ENCODE measurements at regions not wholly inside any gene's neighbourhood (a gene's known extent, or its start where the extent isn't known, plus 50 kb on each side); places are given as distances from the start of the nearest gene placed in this dataset.
A peak's percentile ranks its signal among the peaks of the same experiment; 100 is the strongest.
"Not testable (repeated sequence)": the region's sequence is repeated elsewhere in the genome, so short reads cannot be mapped to it uniquely, and the experiment has no call there.

DNA sequence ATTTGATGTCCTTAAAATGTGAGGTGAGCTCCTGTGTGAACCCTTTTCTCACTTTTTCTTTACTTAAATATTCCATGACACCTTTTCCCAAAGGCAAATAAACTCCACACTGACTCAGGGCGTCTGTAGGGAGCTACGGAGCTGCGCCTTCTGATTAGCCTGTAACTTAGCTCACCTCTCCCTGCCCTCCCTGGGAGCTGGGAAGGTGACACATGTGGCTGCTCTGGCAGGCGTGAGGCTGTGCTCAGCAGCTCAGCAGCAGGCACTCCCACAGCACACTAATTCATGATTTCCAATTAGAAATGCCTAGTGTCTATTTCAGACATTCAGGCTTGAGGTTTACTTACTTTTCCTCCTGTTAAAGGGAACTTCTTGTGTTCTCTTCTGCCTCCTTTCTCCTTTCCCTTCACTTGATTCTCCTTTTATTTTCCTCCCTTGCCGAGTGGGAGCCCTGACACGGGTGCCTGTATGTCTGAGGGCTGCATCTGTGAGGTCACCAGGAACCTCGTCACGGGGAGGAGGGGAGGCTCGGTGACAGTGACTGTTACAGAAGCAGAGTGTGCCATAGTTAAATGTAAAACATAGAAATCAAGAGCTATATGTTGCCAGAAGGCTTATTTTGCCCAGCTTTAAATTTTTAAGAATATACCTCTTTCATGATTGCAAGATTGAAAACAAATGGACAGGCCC is 437.1 kb downstream of the DCDC2C start:
- no peak for DNase-seq

DNA sequence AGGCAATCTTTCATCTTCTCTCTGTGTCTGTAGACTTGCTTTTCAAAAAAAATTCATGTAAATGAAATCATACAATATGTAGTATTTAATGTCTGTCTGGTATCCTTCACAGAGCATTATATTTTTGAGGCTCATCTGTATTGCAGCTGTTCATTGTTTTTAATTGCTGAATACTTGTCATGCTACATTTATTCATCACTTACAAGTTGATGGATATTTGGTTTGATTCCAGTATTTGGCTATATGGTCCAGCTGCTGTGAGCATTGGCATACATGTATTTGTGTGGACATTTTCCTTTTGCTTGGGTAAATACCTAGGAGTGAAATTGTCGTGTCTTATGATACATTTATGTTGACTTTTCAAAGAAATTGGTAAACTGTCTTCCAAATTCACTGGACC is 441.4 kb downstream of the DCDC2C start:
- peak; percentile 48 for DNase-seq

DNA sequence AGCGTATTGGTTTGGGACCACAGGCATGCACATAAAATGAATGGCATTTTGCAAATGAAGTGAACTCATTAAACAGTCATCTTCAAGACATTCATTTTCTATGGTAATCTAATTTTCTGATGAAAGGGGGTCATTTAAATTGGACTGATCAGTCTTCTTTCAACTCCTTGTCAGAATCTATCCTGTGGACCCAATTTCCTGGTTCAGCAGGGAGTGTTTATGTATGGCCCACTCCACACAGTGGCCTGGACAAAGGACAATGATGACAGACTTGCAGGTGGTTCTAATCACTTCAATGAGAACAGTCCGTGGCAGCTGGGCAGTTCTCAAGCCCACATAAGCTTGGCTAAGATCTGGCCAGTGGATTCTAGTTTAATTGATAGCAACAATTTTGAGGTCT is 448.1 kb downstream of the DCDC2C start:
- no peak for DNase-seq

DNA sequence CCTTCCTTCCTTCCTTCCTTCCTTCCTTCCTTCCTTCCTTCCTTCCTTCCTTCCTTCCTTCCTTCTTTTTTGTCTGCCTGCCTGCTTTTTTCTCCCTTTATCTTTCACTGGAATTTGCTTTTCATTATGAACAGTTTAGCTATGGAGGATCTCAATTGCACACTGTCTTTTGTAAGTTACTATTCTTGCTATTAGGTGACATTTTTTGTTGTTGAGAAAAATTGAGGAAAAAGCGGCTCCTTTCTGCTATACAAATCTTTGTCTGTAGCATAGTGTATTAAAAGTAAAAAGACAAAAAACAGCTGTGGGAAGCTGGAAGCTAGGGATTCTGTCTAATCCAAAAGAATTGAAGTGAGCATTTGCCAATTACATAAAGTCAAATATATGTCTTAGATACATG is 448.7 kb downstream of the DCDC2C start:
- no peak for DNase-seq

DNA sequence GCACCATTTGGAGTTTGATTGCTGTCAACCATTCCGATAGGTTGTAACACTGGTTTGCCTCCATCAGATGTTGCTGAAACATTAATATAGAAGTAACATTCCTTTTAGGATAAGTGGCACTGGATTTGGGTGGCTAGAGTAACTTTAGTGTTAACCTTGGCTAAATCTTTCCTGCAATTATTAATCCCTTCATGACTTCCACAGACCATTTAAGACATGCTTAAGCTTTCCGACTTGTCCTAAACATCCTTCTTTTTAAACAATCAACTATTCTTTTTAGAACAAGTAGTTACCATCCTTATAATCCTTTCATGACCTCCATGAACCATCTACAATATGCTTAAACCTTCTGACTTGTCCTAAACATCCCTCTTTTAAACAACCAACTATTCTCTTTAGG is 465.5 kb downstream of the DCDC2C start:
- no peak for DNase-seq

DNA sequence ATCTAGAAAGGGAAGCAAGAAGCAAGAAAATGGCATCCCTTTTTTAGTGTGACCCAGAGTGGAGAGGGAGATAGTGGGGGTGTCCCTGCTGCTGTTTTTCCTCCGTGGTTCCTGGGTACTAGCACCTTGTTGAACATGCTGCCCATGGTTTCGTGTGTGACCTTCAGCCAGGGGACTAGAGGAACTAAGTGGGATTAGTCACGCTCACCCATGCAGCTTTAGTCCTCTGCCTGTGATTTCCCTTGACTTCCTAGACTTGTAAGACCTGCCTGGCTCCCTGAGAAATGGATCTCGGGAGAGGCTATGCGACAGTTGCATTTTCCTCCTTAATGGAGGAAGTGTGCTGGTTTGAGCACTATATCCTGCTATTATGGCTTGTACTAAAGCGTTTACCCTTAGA is 471.4 kb downstream of the DCDC2C start:
- no peak for DNase-seq

DNA sequence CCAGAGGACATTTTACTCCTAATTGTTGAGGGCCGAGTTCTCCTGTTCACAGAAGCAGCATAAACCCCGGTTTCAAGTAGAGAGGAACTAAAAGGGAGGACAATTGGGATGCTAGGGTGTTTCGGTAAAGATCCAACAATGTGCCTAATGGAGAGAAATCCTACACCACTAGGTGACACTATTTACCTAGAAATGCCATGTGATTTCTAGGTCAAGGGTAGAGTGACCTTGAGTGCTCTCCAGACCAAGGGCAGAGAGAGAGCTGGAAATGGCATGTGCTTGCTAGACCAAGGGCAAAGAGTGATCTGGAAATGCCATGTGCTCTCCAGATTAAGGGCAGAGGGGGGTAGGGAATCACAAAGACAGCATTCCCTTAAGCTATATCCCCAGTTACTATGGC is 472.0 kb downstream of the DCDC2C start:
- DNase-seq = no peak

DNA sequence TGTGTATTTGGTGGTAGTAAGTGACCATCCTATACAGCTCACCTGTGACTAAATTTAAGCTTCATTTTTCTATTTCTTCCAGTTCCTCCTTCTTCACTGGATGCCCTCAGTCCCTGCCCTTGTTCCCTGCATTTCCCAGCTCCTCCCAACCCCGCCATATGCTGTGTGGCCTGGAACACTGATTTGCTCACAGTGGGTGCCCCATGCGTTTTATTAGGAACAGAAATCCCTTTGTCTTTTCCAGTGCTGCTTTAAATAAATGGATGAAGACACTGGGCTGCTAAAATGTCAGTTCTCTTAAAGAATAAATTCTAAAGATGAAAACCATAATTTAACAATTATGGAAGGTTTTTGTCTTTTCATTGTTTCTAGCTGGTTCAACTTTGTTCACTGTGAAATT is 477.3 kb downstream of the DCDC2C start:
- no peak for DNase-seq

DNA sequence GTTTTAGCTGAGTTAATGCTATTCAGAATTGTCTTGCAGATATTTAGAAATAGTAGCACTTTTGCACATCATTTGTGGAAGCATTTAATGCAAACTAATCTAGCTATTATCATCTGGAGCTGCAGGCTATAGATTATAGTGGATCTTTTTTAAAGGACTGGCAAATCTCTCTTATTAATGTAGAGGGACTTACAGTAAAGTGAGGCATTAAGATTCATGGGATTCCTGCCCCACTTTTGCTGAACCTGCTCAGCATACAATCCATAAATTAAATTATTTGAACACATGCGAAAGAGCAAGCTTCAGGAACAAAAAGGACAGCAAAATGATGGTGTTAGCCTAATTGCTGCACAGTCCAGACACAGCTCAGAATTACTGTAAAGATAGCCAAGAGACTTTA is 477.7 kb downstream of the DCDC2C start:
- DNase-seq = no peak

DNA sequence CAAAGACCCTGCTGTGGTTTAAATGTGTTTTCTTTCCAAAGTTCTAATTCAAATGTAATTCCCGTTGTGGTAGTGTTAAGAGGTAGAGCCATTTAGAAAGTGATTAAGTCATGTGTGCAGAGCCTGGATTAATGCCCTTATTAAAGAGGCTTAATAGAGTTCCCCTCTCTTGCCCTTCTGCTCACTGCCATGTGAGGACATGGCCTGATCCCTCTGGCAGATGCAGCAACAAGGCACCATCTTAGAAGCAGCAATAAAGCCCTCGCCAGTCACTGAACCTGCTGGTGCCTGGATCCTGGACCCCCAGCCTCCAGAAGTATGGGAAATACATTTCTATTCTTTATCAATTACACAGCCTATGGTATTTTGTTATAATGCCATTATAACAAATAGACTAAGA is 485.2 kb downstream of the DCDC2C start:
- no peak for DNase-seq

DNA sequence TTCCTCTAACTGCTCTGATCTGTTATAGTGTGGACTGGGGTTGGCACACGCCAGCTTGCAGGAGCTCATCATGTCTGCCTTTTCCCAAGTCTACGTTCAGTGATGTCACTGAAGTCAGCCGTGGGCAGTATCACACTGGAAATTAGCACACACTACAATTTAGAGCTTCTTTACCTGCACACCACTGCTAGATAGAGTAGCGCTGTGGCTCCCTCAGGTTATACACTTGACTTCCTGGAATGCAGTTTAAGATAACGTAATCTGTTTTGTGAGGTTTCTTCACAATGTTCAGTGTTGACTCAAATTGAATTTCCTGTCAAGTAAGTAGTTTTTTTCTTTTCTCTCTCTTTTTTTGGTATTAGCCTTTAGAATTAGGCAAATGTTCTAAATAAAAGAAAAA is 487.2 kb downstream of the DCDC2C start:
- DNase-seq = no peak

DNA sequence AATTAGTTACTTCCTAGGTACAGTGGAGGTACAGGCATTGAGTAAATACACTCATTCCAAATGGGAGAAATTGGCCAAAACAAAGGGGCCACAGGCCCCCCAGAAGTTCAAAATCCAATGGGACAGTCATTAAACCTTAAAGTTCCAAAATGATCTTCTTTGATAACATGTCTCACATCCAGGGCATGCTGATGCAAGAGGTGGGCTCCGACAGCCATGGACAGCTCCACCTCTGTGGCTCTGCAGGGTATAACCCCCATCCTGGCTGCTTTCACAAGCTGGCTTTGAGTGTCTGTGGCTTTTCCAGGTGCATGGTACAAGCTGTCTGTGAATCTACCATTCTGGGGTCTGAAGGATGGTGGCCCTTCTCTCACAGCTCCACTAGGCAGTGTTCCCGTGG is 488.7 kb downstream of the DCDC2C start:
- DNase-seq = no peak

DNA sequence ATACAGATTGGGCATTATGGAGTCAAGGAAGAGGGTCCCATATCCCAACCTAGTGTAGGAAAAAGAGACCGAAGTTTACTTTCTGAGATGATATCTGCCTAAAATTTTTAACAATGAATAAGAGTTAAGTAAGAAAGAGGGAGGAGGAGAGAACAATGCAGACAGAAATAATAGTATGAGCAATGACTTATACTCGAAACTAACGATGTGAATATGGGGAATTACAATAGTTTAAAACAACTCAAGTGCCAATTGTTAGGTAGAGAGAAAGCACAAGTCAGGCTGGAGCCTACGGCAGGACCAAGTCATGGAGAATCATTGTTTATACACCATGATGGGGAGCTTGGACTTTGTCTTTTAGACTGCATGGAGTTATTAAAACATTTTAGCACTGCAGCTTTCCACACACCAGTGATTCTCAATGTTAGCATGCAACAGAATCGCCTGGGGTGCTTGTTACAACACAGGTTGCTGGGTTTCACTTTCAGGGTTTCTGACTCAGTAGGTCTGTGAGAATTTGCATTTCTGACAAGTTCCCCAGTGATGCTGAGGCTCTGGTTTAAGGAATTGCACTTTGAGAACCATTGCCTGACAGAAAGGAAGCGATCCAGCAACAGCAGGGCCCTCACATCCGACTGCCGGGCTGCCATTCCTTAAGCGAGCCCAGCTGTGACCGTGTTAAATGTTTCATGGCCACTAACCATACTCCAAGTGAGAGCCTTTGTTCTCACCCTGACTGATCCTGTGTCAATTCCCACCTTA is 511.2 kb downstream of the DCDC2C start:
- DNase-seq = no peak

DNA sequence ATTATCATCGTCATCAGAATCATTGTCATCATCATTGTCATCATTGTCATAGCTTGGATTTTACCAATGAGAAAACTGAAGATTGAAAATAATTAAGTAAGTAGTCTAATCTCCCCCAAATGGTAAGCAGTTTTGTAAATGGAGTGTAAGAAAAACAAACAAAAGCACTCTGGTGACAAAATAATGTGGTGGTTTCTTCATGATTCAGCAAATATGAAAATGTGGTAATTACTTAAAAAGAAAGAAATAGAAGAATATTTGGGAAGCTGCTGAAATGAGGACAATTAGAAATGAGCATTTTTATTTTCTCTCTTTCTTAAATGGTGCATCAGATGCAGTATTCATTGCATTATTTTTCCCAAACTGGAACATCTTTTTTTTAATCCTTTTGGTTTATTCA is 514.4 kb downstream of the DCDC2C start:
- DNase-seq = no peak

DNA sequence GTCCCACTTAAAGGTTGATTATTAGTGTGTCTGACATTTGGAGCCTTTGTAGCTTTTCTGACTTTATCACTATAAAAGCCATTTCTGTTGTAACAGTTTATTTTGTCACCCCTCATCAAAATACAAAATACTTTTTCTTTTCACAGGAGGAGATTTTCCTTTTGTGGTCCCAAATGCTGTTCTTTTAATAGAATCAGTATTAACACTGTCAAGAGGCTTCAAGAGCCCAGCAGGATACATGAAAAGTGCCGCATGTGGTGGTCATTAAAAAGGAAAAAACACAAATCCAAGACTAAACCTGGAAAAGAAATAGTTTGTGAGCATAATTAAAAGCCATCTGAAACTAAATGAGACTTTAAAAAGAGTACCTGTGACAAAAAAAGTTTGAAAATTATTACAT is 515.7 kb downstream of the DCDC2C start:
- DNase-seq = no peak

DNA sequence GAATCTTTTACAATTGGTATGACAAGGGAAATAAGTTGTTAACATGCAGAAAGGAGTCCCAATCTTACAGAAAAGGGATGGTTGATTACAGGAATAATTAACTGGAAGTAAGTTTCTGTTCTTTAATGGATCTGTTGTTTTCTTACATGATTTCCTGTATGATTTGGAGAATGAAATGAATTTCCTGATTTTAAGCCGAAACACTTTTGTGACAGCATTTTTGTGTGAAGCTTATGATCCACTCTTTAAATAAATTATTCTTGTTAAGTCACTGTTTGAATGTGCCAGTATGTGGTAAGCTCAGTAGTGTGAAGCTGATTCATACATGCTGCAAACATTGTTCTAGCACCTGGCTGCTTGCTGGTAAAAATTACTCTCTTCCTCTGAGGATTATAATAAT is 516.2 kb downstream of the DCDC2C start:
- no peak for DNase-seq

DNA sequence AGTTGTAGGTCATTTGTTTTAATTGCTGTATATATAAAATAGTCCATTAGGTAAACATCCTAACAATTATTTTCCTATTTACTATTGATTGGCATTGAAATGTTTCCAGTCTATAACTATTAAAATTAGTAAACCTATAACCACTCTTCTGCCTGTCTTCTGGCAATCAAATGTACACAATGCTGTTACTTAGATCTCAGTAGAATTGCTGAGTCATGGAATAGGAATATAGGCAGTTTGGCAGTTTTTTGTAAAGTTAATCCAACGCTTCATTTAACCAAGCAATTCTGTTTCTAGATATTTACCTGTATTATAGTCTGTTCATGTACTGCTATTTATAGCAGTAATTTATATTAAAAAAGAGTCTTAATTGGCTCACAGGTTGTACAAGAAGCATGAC is 518.1 kb downstream of the DCDC2C start:
- no peak for DNase-seq

DNA sequence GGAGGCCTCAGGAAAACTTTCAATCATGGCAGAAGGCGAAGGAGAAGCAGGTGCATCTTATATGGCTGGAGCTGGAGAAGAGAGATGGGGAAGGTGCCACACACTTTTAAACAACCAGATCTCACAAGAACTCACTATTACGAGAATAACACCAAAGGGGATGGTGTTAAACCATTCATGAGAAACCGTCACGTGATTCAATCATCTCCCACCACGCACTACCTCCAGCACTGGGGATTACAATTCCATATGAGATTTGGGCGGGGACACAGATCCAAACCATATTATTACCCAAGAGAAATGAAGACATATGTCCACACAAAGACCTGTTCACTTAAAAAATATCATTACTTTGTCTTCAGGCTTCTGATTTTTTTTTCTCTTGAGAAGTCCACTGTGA is 518.5 kb downstream of the DCDC2C start:
- DNase-seq = no peak

DNA sequence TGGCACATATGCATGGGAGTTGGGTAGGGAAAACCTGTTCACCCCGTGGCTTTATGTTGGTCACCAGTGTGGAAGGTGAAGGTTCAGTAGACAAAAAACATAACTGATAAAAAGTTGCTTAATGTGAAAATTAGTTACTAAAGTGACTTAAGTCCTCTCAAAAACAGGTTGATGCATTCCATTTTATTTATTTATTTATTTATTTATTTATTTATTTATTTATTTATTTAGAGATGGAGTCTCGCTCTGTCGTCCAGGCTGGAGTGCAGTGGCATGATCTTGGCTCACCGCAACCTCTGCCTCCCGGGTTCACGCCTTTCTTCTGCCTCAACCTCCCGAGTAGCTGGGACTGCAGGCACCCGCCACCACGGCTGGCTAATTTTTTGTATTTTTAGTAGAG is 541.0 kb downstream of the DCDC2C start:
- not testable (repeated sequence) for DNase-seq

DNA sequence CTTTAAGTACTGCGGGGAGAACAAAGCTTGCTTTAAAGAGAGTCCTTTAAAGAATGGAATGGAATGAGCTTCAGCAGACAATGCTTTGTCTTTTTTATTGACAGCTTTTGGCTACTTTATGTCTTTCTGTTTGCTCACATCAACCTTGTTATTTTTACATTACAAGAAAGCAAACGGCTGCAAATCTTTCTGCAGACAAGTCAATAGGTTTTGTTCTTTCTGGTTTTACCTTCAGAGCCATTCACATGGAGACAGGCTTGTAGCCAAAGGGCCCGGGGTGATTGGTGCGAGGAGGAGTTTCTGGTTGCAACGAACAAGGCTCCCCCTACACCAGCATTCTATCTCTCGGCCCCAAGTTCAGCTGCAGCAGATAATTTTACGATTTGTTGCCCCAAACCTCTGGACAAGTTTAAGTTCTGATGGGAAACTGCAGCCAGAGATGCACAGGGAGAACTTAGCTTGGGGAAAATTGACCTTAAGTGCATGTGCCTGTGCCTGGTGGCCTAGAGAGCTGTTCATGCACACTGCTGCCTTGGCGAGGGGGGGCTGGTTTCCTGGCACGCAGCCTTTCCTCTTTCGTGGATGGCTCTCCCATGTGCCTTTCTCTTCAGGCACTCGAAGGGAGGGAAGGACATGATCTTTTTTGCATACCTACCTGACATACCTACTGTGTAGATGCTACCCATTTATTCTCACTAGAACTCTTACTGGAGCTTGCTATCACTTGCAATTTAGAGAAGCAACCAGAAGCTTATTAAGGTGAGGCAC is 543.2 kb downstream of the DCDC2C start:
- DNase-seq = no peak

DNA sequence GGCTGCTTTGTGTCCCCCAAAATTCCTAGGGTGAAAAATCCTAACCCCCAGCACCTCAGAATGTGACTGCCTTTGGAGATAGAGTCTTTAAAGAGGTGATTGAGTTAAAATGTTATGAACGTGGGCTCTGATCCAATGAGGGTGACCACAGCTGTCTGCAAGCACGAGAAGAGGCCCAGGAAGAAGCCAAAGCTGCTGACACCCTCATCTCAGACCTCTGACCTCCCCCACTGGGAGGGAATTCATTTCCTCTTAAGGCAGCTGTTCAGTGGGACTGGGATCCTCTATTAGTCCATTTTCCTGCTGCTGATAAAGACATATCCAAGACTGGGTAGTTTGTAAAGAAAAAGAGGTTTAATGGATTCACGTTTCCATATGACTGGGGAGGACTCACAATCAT is 544.4 kb downstream of the DCDC2C start:
- no peak for DNase-seq

DNA sequence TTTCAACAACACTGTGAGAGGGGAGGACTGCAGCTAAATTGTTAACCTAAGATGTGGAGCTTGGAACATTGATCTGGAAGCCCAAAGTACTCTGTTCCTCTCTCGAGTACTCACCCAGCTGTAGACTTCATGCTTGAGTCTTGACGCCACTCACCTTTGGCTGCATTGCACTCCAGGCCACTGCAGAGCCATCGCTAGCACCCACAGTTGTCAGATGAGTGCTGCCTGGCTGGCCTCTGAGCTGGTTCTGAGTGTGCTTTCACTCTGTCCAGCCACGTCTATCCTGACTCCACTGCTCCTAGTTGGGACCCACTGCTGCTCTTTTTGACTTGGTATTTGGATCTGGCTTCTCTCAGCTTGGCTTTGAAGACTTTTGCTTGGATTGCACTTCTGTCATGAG is 552.1 kb downstream of the DCDC2C start:
- no peak for DNase-seq

DNA sequence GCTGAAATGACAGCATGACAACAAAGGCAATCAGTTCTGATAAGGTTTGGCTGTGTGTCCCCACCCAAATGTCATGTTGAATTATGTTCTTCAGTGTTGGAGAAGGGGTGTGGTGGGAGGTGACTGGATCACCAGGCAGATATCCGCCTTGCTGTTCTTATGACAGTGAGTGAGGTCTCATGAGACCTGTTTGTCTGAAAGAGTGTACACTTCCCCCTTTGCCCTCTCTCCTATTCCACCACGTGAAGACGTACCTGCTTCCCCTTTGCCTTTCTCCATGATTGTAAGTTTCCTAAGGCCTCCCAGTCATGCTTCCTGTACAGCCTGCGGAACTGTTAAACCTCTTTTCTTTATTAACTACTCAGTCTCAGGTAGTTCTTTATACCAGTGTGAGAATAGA is 553.0 kb downstream of the DCDC2C start:
- no peak for DNase-seq

DNA sequence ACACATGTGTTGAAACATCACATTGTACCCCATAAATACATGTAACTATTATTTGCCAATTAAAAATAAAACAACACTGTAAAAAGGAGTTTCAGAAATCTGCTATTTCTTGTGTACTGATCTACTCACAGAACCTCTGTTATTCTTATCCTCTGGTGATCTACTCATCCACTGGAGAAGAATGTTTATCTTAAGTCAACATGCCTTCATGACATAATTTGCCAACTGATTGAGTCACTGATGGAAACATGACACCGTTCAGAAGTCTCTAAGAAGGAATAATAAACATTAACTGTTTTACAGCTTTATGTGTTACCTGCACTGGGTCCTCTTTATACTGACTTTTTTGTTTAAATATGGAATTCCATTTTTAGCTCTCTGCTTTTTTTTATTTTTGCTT is 555.2 kb downstream of the DCDC2C start:
- peak; percentile 72 for DNase-seq

Data from SHP77 treated with DMSO at 0.1 percent for 48 hours (cell line).